Fibroblast of villous mesenchyme (primary cell): ENCODE measurements at regions not wholly inside any gene's neighbourhood (a gene's known extent, or its start where the extent isn't known, plus 50 kb on each side); places are given as distances from the start of the nearest gene placed in this dataset.
A peak's percentile ranks its signal among the peaks of the same experiment; 100 is the strongest.
"Not testable (repeated sequence)": the region's sequence is repeated elsewhere in the genome, so short reads cannot be mapped to it uniquely, and the experiment has no call there.

Experiments
- DNase-seq: peaks from one replicate; pipeline ENCODE4 v3.0.0-alpha.2; 2010; ENCODE audit warnings: low read depth
- H3K4me3 ChIP-seq: 2 replicates; pipeline ENCODE4 v1.5.1; 2011; ENCODE audit warnings: low read depth, mild to moderate bottlenecking, low read length
- CTCF ChIP-seq: IDR thresholded peaks from 2 replicates; pipeline ENCODE4 v1.5.1; 2012; ENCODE audit warnings: low read depth, mild to moderate bottlenecking, low read length; ENCODE audit not compliant: insufficient read depth

- no peak for TF ChIP-seq CTCF
- DNase-seq, result peak; percentile 23
- H3K4me3 ChIP-seq, result no peak overlapping the region
These were observed 815.7 kb downstream of the SEMA5A start for GRCh38 chr5:8730194-8730593.

GRCh38 chr5:8731110-8731509 lies 814.8 kb downstream of the SEMA5A start:
- not testable (repeated sequence) for DNase-seq, H3K4me3 ChIP-seq

GRCh38 chr5:8740595-8740994 lies 805.3 kb downstream of the SEMA5A start:
- TF ChIP-seq CTCF, result no peak
- no peak for DNase-seq
- H3K4me3 ChIP-seq, result no peak overlapping the region

- no peak for DNase-seq
- H3K4me3 ChIP-seq, result no peak overlapping the region
- TF ChIP-seq CTCF, result no peak
These were observed 796.3 kb downstream of the SEMA5A start for GRCh38 chr5:8749556-8749955.

GRCh38 chr5:8750100-8750499 lies 795.8 kb downstream of the SEMA5A start:
- no peak for DNase-seq
- no peak for TF ChIP-seq CTCF
- H3K4me3 ChIP-seq, result no peak overlapping the region

- TF ChIP-seq CTCF, result no peak
- no peak overlapping the region for H3K4me3 ChIP-seq
- DNase-seq, result peak; percentile 26
These were observed 793.9 kb downstream of the SEMA5A start for GRCh38 chr5:8751971-8752370.

GRCh38 chr5:8752595-8752994 lies 793.3 kb downstream of the SEMA5A start:
- TF ChIP-seq CTCF, result no peak
- H3K4me3 ChIP-seq, result no peak overlapping the region
- DNase-seq, result no peak
